Right lobe of liver (tissue), 4 donors: ENCODE measurements at regions not wholly inside any gene's neighbourhood (a gene's known extent, or its start where the extent isn't known, plus 50 kb on each side); places are given as distances from the start of the nearest gene placed in this dataset.

Source experiments
- POLR2A ChIP-seq: fragments of 450-650 bp; IDR thresholded peaks from one replicate; pipeline ENCODE4 v1.6.1; 2017; ENCODE audit warnings: antibody characterized with exemption, mild to moderate bottlenecking
- TF ChIP-seq, protein P1 (sequence below), 4 donors: fragments of 200-600 bp in 3 of 4; fragments of 450-650 bp in 1 of 4; IDR thresholded peaks; one replicate each; pipeline versions ENCODE4 v1.5.1 to v1.8.0; 2016 to 2022; ENCODE audit warnings: antibody characterized with exemption in 4 of 4, mild to moderate bottlenecking in 2 of 4
- donor health status: DM: no; HTN: no; CAD: no.
- donor health status: DM: no; HTN: no; CAD: no.
- donor health status: DM: no; HTN: yes; CAD: no.

DNA sequence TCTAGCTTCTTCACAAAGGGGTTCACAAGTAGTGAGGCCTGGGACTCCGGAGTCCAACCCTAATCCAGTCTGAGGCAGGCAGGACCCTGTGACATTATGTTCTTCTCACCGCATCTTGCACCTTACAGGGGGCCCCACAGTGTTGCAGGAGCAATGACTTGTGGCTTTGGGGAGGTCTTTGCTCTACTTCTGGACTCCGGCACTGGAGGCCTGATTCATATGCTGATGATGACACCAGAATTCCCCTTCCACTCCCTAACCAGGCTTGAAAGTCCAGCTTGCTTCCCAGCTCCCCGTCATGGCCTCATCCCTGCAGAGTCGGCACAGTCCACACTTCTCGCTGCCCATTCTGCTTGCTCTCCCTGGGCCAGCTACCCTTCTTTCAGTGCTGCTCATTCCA lies 96.3 kb upstream of the SLC44A3 start:
- TF ChIP-seq, protein P1, sequence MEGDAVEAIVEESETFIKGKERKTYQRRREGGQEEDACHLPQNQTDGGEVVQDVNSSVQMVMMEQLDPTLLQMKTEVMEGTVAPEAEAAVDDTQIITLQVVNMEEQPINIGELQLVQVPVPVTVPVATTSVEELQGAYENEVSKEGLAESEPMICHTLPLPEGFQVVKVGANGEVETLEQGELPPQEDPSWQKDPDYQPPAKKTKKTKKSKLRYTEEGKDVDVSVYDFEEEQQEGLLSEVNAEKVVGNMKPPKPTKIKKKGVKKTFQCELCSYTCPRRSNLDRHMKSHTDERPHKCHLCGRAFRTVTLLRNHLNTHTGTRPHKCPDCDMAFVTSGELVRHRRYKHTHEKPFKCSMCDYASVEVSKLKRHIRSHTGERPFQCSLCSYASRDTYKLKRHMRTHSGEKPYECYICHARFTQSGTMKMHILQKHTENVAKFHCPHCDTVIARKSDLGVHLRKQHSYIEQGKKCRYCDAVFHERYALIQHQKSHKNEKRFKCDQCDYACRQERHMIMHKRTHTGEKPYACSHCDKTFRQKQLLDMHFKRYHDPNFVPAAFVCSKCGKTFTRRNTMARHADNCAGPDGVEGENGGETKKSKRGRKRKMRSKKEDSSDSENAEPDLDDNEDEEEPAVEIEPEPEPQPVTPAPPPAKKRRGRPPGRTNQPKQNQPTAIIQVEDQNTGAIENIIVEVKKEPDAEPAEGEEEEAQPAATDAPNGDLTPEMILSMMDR (IDR thresholded peaks at IDR 0.05), result no peak
- TF ChIP-seq POLR2A, result no peak
